Left lung (tissue), 4 donors: ENCODE measurements at regions not wholly inside any gene's neighbourhood (a gene's known extent, or its start where the extent isn't known, plus 50 kb on each side); places are given as distances from the start of the nearest gene placed in this dataset.

Experiments
- ATAC-seq: fragments of 200-7000 bp; cut with Tn5 transposase; one replicate; pipeline ENCODE4 v1.9.1; 2020; ENCODE audit warnings: moderate library complexity
- DNase-seq, 4 donors: peaks; one replicate each; pipeline ENCODE4 v3.0.0-alpha.2; 2013 to 2020
- H3K27ac ChIP-seq, 2 donors: fragments of 200-600 bp; sonication (generic) in 1 of 2; one replicate each; pipeline versions ENCODE4 v1.5.0 to v1.8.0; 2020 to 2021
- H3K27me3 ChIP-seq, 2 donors: fragments of 200-600 bp; sonication (generic) in 1 of 2; one replicate each; pipeline versions ENCODE4 v1.5.0 to v1.8.0; 2020 to 2021
- H3K36me3 ChIP-seq, 2 donors: fragments of 200-600 bp; sonication (generic) in 1 of 2; one replicate each; pipeline versions ENCODE4 v1.5.0 to v1.8.0; 2020 to 2021
- H3K4me1 ChIP-seq, 2 donors: fragments of 200-600 bp; one replicate each; pipeline ENCODE4 v1.8.0; 2021
- H3K4me3 ChIP-seq, 2 donors: fragments of 200-600 bp; sonication (generic) in 1 of 2; one replicate each; pipeline versions ENCODE4 v1.5.0 to v1.8.0; 2020 to 2021; ENCODE audit warnings: mild to moderate bottlenecking in 1 of 2
- H3K9me3 ChIP-seq, 2 donors: fragments of 200-600 bp; sonication (generic) in 1 of 2; one replicate each; pipeline versions ENCODE4 v1.5.0 to v1.8.0; 2020 to 2021
- intact Hi-C, 2 donors: fragments of 100-400 bp; cut with DNase I; formaldehyde crosslinking; loops; one replicate each; pipeline versions ENCODE4 v1.11.2 to v1.14.2; 2022
- TF ChIP-seq, protein P1 (sequence below), 2 donors: fragments of 200-600 bp; sonication (generic) in 1 of 2; IDR thresholded peaks; one replicate each; pipeline versions ENCODE4 v1.5.0 to v1.8.0; 2021; ENCODE audit warnings: antibody characterized with exemption in 2 of 2
- donor health status: DM: no; HTN: yes; CAD: no.
- donor health status: DM: no; HTN: no; CAD: no.

DNA sequence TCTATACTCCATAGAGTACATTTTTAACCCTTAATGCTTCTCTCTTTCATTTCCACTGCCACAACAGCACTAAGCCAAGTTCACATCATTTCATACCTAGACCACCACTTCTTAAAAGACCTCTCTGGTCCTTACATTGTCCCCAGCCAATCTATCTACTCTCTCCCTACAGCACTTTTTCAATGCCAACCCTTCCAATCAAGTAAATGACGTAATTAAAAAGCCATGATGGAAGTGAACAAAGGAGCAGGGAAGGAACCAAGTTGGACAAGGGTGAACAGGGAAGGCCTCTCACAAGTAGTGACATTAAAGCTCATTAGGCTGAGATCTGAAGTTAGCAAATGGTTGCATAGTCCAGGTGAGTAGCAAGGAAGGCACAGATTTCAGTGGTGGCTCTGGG is 195.1 kb upstream of the CCDC150 start:
- Histone ChIP-seq H3K4me3 (no peak overlapping the region), H3K27me3 (no peaks in the 10 kb centered on the region), H3K27ac (no peak overlapping the region), H3K4me1 (no peaks in the 10 kb centered on the region), H3K9me3 (no peaks in the 10 kb centered on the region), H3K36me3 (no peaks in the 10 kb centered on the region)
- ATAC-seq, result no peak
- no peak for DNase-seq
- TF ChIP-seq, protein P1, sequence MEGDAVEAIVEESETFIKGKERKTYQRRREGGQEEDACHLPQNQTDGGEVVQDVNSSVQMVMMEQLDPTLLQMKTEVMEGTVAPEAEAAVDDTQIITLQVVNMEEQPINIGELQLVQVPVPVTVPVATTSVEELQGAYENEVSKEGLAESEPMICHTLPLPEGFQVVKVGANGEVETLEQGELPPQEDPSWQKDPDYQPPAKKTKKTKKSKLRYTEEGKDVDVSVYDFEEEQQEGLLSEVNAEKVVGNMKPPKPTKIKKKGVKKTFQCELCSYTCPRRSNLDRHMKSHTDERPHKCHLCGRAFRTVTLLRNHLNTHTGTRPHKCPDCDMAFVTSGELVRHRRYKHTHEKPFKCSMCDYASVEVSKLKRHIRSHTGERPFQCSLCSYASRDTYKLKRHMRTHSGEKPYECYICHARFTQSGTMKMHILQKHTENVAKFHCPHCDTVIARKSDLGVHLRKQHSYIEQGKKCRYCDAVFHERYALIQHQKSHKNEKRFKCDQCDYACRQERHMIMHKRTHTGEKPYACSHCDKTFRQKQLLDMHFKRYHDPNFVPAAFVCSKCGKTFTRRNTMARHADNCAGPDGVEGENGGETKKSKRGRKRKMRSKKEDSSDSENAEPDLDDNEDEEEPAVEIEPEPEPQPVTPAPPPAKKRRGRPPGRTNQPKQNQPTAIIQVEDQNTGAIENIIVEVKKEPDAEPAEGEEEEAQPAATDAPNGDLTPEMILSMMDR (IDR thresholded peaks at IDR 0.05), result no peak
- intact Hi-C loops, result no loop called here

DNA sequence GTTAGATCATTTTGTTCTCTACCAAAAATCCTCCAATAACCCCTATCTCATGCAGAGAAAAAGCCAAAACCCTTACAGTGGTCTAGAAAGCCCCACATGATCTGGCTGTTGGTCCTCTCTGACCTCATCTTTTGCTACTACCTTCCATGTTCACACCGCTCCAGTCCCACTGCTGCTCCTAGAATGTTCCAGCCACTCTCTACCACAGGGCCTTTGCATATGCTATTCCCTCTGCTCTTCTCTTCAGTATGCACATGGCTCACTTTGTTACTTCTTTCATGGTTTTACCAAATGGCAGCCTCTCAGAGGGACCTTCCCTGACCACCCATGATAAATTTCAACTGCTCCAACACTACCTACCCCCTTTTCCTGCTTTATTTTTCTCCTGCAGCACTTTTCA is 193.5 kb upstream of the CCDC150 start:
- Histone ChIP-seq H3K9me3 (no peaks in the 10 kb centered on the region), H3K27ac (no peak overlapping the region), H3K27me3 (no peaks in the 10 kb centered on the region), H3K36me3 (no peaks in the 10 kb centered on the region), H3K4me3 (no peak overlapping the region), H3K4me1 (no peaks in the 10 kb centered on the region)
- ATAC-seq, result no peak
- no peak for DNase-seq
- intact Hi-C loops, result no loop called here
- TF ChIP-seq, protein P1 (IDR thresholded peaks at IDR 0.05), result no peak

DNA sequence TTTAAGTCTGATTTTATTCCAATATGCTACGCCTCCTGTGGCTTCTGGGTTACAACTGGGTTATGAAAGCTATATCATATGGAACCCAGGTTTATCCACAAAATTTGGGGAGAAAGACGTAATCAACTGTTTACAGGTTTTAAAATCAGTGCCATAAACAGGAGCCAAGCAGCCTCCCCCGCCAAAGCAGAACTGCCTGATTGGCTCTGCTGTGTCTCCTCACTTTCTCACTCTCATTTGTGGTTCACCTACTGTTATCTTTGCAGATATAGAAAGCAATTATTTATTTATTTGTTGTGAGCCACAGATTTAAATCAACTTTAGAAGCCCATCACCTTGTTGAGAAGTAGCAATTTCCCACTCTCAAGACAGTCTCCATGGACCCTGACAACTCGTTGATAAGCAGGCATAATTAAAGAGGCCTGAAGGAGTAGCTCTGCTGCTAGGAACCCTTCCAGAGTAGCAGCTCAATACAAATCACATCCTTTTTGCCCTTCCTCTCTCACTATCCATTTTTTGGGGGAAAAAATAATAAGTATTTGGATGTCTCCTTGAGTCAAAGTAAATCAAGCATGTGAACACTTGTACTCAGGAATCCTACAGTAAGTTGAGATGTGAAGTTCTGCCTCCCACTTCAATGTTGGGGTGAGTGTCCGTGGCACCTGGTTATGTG is 191.0 kb upstream of the CCDC150 start:
- Histone ChIP-seq H3K4me3 (no peak overlapping the region), H3K9me3 (no peaks in the 10 kb centered on the region), H3K4me1 (no peaks in the 10 kb centered on the region), H3K27me3 (no peaks in the 10 kb centered on the region), H3K27ac (no peak overlapping the region), H3K36me3 (no peaks in the 10 kb centered on the region)
- TF ChIP-seq, protein P1 (IDR thresholded peaks at IDR 0.05), result no peak
- DNase-seq, result no peak
- no peak for ATAC-seq
- intact Hi-C loops, result no loop called here

DNA sequence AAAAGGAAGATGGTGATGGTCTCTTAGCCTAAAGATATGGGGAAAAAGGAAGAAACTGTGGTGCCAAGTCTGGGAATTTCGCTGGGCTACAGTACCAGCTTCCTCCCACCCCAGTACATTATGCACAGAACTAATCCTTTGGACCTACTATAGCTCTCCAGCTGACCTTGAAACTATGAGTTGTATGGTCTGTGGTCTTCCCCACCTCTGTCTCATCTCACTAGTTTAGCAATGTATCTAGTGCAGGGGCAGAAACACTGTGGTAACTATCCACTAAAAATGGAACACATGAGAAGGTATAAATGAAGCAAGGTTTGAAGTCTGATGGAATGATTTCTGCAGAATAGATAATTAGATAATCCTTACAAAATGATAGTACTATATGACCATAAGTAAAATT is 190.4 kb upstream of the CCDC150 start:
- no peaks in the 10 kb centered on the region for H3K27me3 ChIP-seq
- H3K27ac ChIP-seq, result no peak overlapping the region
- DNase-seq, result no peak
- H3K36me3 ChIP-seq, result no peaks in the 10 kb centered on the region
- TF ChIP-seq, protein P1 (IDR thresholded peaks at IDR 0.05), result no peak
- H3K4me1 ChIP-seq, result no peaks in the 10 kb centered on the region
- intact Hi-C loops, result no loop called here
- ATAC-seq, result no peak
- no peak overlapping the region for H3K4me3 ChIP-seq
- H3K9me3 ChIP-seq, result no peaks in the 10 kb centered on the region

DNA sequence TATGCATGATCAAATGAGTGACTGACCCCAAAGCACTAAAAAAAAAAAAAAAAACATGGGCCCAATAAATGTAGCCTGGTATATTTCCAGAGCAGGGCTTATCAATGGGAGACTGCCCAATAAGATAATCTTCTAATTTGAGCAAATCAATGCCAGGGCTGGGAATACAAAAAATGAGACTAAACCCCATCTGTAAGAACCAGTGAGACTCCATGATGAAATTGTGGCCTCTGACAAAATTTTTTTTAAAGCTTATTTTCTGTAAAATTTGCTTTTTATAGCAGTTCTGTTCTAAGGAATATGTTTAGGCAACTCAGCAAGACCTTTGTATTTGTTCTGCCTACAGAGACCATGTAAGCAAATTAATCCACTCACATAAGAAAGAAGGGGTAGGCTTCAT is 186.8 kb upstream of the CCDC150 start:
- H3K36me3 ChIP-seq, result no peaks in the 10 kb centered on the region
- no peaks in the 10 kb centered on the region for H3K4me1 ChIP-seq
- no peak for ATAC-seq
- no peak overlapping the region for H3K4me3 ChIP-seq
- H3K27me3 ChIP-seq, result peaks cover 0 to 5% of the 10 kb centered on the region in 2 donors
- intact Hi-C loops, result no loop called here
- no peaks in the 10 kb centered on the region for H3K9me3 ChIP-seq
- DNase-seq, result no peak
- TF ChIP-seq, protein P1 (IDR thresholded peaks at IDR 0.05), result no peak
- H3K27ac ChIP-seq, result no peak overlapping the region
